CD4-positive, alpha-beta T cell treated with Interleukin-1 beta for 1 hour (primary cell): ENCODE measurements at regions not wholly inside any gene's neighbourhood (a gene's known extent, or its start where the extent isn't known, plus 50 kb on each side); places are given as distances from the start of the nearest gene placed in this dataset.

Source experiments
- DNase-seq, 2 donors: peaks; one replicate each; pipeline ENCODE4 v3.0.0-alpha.2; 2020 to 2022

- DNase-seq, result no peak
Measured at GRCh38 chr9:28770226-28770625, 1196.9 kb upstream of the C9orf72 start.

DNA sequence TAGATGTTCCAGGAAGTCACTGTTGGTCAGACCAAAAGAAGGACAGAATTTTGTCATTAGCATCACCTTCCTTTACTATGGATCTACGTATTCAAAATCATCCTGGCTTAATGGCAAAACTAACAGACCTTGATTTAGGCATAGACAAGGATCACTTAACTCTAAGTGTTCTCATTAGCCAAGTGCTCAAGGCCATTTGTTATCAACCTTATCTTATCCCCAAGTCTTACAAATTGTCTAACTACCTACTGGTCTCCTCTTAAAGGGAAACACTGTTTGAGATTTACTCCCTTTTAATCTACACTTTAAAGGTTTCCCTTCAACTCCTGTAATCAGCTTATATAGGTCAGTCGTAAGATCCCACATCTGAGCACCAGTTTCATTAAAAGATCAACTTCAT lies 1197.5 kb upstream of the C9orf72 start:
- no peak for DNase-seq

- DNase-seq, result no peak
Measured at GRCh38 chr9:28774433-28775235, 1201.4 kb upstream of the C9orf72 start.

DNA sequence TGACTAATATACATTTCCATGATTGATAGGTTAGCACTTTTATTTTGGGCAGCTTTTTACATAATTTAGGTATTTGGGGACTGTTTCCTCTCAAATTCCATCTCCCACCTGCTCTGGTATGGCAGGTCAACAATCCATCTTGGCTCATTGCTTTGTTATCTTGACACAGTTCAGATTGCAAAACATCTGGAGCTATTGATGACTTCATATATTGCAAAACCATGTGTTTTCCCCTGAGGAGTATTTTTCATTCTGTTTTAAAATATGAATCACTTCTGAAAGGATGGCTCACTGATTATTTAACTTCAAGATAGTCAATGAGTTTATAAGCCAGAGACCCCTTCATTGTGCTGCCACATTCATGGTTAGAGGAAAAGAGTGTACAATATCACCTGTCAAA lies 1206.0 kb upstream of the C9orf72 start:
- no peak for DNase-seq

- no peak for DNase-seq
Measured at GRCh38 chr9:28781481-28781880, 1208.2 kb upstream of the C9orf72 start.

DNA sequence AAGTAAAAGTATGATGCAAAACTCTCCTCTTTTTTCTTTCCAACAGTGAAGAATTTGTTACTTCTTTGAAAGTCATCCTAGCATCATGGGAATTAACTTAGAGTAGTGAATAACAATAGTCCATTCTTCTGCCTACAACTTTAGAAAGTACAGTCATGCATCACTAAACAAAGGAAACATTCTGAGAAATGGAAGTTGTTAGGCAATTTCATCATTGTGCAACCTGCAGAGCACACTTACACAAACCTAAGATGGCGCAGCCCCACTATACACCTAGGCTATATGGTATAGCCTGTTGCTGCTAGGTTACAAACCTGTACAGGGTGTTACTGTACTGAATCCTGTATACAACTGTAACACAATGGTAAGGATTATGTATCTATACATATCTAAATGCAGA lies 1209.3 kb upstream of the C9orf72 start:
- DNase-seq, result no peak

GRCh38 chr9:28792716-28793115 lies 1219.4 kb upstream of the C9orf72 start:
- DNase-seq, result no peak

GRCh38 chr9:28799876-28800275 lies 1226.6 kb upstream of the C9orf72 start:
- no peak for DNase-seq

- DNase-seq, result no peak
Measured at GRCh38 chr9:28801144-28801799, 1228.0 kb upstream of the C9orf72 start.

DNA sequence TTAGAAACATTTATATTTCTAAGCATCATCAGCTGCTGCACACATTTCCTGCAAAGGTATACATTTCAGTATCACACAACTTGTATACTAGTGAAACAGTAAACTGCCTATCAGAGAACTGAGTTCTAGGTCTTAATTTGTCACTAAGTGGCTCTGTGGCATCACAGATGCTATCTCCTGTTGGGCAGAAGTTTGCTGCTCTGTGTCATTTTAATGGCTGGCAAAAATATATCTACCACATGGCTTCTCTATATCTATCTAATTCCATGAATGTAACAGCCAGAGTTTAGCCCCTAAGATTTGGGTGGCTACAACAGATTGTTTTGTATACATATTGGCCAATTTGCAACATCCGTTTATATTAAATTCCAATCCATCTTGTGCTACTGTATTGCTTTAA lies 1231.9 kb upstream of the C9orf72 start:
- no peak for DNase-seq

DNA sequence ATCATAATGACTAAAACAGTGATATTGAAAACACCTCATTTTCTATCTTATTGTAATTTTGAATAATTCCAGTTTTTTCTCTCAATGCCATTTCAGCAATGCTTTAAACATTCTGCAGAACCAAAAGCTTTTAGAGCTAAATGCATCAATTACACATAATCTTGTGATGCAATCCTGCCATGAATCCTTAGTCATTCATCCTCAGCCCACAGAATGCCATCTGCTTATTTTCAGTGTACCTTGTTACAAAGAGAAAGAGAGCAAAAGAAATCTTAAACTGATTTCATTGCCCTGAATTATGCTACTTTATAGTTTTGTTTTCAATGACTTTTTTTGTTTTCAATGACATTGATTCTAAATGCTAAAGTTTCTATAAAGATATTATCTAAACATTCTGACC lies 1234.8 kb upstream of the C9orf72 start:
- DNase-seq, result no peak

GRCh38 chr9:28810388-28811075 lies 1237.3 kb upstream of the C9orf72 start:
- DNase-seq, result no peak

GRCh38 chr9:28820741-28821140 lies 1247.5 kb upstream of the C9orf72 start:
- no peak for DNase-seq

DNA sequence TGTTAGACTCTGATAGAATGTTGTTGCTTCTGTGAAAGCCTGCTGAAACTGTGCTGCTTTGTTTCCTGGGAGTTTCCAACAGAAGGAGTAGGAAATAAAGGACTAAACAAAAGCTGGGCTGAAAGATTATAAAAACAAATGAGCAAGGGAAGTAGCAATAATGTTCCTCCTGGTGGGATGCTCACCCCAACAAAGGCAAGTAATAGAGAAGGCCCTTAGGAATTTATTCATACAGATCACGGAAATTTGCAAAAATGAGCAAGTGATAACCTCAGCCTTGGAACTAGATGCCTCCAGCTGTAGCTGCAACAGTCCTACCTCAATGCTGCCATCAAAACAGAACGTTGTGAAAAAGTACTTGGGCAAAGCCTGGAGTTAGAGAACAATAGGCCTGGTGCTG lies 1248.0 kb upstream of the C9orf72 start:
- DNase-seq, result no peak

DNA sequence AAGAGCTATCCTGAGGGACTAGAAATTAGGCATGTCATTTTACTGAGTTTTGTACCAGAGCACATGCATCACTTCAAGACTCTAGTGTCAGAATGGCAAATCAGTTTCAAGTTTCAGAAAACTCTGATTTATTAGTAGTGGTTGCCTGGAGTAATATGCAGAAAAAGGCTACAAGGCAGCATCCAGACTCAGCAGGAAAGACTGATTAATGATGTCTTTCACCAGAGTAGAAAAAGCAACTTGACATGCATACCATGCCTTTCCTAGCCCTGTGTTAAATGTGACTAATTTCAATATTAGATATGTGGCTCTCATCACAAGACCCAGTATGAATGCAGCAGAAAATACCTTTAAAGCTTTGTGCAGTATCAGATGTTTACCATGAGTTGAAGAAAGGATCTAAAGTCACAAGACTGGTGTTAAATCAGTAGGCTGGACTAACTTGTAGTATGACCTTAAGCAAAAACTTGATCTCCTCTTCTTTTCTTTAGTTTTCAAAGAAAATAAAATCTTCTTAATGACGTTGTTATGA lies 1251.2 kb upstream of the C9orf72 start:
- no peak for DNase-seq

DNA sequence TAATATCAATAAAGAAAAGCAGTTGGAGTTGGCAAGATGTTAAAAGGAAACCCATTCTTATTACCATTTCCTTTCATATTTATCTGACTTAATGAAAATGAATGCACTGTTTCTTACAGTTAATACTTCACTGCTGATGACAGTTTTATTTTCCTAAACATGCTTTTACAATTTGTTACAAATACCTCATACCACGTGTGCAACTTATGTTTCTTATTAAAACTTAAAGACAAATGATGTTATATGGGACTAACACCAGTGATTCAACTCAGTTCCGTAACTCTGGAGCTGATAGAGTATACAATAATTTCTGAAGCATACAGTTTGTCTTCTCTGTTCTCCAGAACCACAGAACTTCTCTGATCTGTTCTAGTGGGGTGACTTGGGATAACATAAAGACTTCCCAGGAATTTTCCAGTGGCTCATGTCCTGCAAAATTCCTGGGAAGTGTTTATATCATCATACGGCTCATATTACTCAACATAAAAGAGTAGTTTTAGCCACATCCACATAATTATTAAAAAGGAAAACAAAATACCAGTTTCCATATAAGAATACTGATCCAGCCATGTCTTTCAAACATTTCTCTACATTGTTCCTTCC lies 1259.0 kb upstream of the C9orf72 start:
- no peak for DNase-seq

DNA sequence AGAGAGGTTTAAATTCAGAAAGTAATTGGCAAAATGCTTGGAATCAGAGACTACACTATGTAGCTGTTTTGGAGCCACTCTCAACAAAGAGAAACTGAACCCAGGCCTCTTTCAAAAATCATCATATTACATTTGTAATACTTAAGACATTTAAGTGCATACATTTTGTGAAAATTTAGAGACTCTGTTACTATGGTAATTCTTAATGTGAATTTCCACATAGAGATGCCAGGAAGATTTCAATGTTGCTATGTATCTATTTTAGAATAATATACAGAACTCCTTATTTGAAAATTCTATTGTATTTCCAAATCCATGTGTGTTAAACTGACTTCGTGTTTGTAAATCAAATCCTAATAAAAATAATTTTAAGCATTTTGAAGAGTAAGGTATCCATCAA lies 1260.9 kb upstream of the C9orf72 start:
- DNase-seq, result no peak

- DNase-seq, result no peak
Measured at GRCh38 chr9:28839778-28840430, 1266.6 kb upstream of the C9orf72 start.

DNA sequence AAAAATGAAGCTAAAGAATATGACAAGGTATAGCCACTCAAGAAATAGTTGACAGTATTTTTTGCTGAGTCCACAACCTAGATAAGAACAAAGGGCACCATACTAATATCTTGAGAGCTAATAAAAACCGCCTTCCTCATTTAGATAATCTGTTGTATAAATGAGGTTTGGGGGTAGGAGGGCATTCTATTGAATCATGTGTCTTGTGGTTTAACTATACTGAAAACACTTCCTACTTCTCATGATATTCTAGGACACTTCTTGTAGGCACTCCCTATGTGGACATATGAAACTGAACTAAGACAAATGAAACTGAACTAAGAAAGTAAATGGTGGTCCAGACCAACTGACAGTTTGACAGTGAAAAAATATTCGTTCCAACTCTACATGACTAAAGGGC lies 1268.5 kb upstream of the C9orf72 start:
- DNase-seq, result no peak

DNA sequence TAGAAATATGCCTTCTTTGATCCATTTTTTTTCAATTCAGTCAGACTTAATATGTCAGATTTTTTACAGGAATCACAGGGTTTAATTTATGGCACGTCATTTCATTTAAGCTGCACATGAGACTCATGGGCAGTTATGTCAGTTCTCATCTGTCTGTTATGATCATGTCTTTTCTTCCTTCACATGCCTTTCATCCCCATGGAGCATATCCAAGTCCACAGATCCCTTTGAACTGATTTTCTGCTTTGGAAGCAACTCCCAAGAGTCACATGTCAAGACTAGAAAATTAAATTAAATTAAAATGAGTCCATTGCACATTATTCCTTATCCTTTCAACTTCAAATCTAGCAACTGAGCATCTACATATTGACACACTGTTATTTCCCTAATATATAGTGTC lies 1274.0 kb upstream of the C9orf72 start:
- no peak for DNase-seq

- no peak for DNase-seq
Measured at GRCh38 chr9:28848671-28849070, 1275.4 kb upstream of the C9orf72 start.

GRCh38 chr9:28853477-28853876 lies 1280.2 kb upstream of the C9orf72 start:
- no peak for DNase-seq

- DNase-seq, result no peak
Measured at GRCh38 chr9:28866951-28867350, 1293.7 kb upstream of the C9orf72 start.
